GM10266 (cell line): ENCODE measurements at regions not wholly inside any gene's neighbourhood (a gene's known extent, or its start where the extent isn't known, plus 50 kb on each side); places are given as distances from the start of the nearest gene placed in this dataset.
"Not testable (repeated sequence)": the region's sequence is repeated elsewhere in the genome, so short reads cannot be mapped to it uniquely, and the experiment has no call there.

ENCODE experiments used
- DNase-seq: peaks from one replicate; pipeline ENCODE4 v3.0.0; 2012; ENCODE audit errors: extremely low spot score
- TF ChIP-seq, protein P1 (sequence below): IDR thresholded peaks from 2 replicates; pipeline ENCODE4 v1.5.1; 2012; ENCODE audit warnings: mild to moderate bottlenecking, low read depth; ENCODE audit not compliant: control insufficient read depth, insufficient read depth; ENCODE audit errors: missing control alignments

- TF ChIP-seq, protein P1, sequence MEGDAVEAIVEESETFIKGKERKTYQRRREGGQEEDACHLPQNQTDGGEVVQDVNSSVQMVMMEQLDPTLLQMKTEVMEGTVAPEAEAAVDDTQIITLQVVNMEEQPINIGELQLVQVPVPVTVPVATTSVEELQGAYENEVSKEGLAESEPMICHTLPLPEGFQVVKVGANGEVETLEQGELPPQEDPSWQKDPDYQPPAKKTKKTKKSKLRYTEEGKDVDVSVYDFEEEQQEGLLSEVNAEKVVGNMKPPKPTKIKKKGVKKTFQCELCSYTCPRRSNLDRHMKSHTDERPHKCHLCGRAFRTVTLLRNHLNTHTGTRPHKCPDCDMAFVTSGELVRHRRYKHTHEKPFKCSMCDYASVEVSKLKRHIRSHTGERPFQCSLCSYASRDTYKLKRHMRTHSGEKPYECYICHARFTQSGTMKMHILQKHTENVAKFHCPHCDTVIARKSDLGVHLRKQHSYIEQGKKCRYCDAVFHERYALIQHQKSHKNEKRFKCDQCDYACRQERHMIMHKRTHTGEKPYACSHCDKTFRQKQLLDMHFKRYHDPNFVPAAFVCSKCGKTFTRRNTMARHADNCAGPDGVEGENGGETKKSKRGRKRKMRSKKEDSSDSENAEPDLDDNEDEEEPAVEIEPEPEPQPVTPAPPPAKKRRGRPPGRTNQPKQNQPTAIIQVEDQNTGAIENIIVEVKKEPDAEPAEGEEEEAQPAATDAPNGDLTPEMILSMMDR, result no peak
- DNase-seq, result no peak
Measured at GRCh38 chr2:150125188-150125587, 362.3 kb downstream of the RND3 start.

DNA sequence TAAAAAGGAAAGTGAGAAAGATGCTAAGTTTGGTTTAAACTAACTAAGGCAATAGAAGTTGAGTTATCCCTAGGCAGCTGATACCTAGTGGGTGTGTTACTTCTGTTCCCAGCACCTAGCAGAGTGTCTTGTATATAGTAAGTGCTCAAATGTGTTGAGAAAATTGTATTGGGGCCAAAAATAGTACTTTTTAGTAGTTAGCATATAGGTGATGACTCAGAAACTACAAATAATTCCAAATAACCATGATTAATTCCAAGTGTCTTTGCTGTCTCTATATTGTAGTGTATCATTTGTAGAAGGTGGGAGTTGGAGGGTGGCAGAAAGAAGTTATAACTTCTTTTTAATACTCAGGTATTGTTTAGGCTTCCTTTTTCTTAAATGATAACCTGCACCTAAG, 362.7 kb downstream of the RND3 start:
- no peak for DNase-seq
- TF ChIP-seq, protein P1, result no peak

GRCh38 chr2:150122871-150123613, 364.4 kb downstream of the RND3 start:
- TF ChIP-seq, protein P1, result no peak
- DNase-seq, result no peak

DNA sequence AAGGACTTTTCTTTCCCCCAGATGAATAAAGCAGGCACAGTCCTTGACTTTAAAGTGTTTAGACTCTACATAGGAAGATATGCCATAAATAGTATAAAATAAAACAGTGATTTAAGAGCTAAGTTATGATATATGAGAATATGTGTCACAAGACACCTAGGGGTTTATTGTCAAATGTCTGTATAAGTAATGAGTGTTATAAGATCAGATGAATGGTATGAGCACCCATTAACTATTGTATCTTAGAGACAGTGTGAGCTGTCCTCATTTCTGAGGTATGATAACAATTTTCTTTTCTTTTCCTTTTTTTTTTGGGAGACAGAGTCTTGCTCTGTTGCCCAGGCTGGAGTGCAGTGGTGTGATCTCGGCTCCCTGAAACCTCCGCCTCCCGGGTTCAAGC, 365.3 kb downstream of the RND3 start:
- TF ChIP-seq, protein P1, result no peak
- no peak for DNase-seq

- DNase-seq, result no peak
- TF ChIP-seq, protein P1, result no peak
Measured at GRCh38 chr2:150120326-150120955, 367.0 kb downstream of the RND3 start.

DNA sequence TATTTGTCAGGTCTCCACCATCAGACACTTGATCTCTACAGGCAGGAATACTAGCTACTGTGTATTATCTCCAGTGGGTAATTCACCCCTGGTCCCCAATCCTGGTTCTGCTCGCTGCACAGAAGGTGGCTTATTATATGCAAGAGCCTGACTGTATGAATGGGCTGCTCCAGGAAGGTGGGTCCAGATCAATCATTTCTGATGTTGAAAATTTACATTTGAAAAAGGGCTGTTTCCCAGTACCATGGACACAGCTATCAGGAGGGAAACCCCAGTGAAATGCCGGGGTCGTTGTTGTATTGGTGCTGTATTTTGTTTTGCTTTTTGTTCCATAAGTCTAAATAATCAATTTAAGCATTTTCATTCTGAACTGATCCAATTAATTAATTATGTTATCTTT, 367.6 kb downstream of the RND3 start:
- DNase-seq, result no peak
- TF ChIP-seq, protein P1, result no peak

DNA sequence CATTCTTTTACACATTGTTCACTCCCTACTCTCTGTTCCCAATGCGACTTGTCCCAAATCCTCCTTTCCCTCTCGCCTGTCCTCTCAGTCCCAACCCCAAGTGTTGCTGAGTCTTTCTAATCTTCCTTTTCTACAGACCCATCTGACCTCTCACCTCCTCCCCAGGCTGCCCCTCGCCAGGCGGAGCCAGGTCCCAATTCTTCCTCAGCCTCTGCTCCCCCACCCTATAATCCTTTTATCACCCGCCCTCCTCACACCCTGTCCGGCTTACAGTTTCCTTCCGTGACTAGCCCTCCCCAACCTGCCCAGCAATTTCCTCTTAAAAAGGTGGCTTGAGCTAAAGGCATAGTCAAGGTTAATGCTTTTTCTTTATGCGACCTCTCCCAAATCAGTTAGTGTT, 373.4 kb downstream of the RND3 start:
- not testable (repeated sequence) for DNase-seq

DNA sequence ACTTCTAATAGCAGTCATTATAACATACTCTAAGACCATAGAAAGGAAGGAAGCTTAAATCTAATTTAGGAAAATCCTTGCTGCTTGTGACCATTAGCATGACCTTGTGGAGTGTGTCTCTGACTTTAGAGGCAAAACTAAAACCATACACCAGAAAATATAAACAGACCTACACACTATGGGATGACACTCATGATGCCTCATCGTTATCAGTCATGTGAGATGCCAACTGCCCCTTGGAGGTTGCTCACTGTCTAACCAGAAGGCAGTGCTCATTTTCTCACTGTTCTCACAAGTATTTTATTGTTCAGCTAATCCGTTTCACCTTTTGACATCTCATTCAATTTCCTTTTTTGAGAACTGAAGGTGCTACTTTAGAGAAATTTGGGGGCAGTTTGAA, 376.9 kb downstream of the RND3 start:
- no peak for DNase-seq
- TF ChIP-seq, protein P1, result no peak
